D341Med (cell line): ENCODE measurements at regions not wholly inside any gene's neighbourhood (a gene's known extent, or its start where the extent isn't known, plus 50 kb on each side); places are given as distances from the start of the nearest gene placed in this dataset.
"Not testable (repeated sequence)": the region's sequence is repeated elsewhere in the genome, so short reads cannot be mapped to it uniquely, and the experiment has no call there.

Experiments
- DNase-seq: peaks from one replicate; pipeline ENCODE4 v3.0.0; 2012; ENCODE audit warnings: low spot score

DNA sequence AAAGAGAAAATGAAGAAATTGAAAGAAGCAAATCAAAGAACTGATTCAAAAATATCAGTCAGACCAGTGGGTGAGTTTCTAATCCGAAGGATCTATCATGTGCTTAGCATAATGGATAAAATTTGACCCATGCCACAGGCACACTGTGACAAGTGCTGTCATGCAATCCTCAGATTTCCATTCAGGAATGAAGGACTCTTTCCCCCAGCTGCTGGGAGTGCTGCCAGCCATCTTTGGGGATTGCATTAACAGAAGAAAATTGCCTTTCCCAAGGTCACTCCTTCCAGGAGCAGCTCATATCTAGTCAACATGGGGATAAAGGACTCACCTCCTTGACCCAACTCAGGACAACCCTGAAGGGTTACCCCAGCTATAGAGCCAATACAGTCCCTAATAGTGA, 316.7 kb upstream of the TBX18 start:
- no peak for DNase-seq

DNA sequence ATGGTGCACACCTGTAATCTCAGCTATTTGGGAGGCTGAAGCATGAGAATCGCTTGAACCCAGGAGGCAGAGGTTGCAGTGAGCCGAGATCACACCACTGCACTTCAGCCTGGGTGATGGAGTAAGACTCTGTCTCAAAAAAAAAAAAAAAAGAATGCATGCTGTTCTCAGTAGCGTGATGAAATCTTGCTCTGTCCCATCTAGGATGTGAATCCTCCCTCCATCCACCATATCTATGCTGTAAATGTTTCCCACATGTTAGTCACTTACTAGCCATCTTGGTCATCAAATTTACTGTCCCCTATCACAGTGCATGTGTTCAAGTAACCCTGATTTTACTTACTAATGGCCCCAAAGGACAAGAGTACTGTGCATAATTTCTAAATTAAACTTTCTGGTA, 315.4 kb upstream of the TBX18 start:
- no peak for DNase-seq

DNA sequence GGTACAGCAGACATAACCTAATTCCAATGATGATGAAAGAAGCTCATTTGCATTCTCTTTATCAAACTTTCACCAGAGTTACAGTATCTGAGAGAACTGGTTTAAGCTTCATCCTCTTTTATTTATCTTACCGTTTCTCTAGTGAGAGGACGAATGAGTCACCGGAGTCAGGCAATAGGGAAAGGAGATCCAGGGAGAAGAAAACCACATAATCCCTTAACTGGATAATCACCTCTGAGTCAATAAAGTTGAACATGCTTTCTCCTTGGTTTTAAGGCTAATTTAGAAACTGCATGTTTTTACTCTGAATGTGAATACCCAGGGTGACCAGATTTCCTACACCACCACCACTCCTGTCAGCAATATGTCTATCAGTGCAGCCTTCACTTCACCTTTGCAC, 313.7 kb upstream of the TBX18 start:
- no peak for DNase-seq

DNA sequence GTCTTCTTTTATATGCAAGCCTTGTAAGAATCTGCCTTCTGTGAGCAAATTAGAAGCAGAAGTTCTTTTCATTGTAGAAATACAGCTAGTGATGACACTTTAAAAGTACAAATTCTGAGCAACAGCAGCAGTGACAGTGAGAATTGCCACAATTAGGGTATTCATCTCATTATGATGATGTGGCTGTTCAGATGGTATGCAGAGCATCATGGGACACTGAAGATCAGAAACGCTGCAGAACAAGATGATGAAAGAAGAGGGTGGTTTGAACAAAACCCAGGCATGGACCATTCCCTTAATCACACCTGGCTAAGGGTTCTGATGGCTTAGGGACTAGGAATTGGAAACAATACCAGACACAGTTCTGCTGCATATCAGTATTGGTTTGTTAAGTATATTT, 312.7 kb upstream of the TBX18 start:
- no peak for DNase-seq

DNA sequence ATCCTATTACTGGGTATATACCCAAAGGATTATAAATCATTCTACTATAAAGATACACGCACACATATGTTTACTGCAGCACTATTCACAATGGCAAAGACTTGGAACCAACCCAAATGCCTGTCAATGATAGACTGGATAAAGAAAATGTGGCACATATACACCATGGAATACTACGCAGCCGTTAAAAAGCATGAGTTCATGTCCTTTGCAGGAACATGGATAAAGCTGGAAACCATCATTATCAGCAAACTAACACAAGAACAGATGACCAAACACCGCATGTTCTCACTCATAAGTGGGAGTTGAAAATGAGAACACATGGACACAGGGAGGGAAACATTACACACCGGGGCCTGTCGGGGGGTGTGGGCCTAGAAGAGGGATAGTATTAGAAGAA, 307.4 kb upstream of the TBX18 start:
- DNase-seq: not testable (repeated sequence)

DNA sequence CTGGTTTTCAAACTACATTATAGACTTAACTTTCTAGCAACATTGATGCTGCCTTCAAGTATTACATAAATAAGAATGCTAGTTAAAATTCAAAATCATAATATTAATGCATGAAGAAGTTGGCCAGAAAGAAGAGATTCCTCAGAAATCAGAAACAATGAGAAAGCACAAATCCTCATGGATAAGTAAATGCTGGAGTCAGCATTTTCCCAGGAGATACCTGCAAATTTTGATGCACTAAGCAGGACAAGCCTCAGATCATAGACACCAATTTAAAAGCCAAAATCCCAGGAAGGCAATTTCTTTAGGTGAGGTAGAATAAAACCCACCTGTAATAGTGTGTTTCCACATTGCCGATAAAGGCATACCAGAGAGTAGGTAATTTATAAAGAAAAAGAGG, 305.2 kb upstream of the TBX18 start:
- no peak for DNase-seq

DNA sequence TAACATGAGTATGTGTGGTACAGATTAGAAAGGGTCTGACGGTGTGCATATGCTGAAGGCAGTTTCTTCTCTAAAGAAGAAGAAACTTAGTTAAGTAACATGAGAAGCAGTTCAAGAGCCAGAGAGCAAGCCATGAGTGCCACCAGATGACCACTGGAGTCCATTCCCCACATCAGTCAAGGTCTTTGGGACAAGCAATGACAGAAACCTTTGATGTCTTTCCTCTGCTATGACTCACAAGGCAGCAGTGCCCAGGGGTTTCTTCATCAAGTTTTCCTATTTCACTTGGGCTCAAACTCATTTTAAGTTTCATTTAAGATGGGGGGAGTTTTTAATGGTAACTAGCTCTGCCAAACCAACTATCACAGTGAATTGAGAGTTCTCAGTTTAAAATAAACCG, 303.8 kb upstream of the TBX18 start:
- no peak for DNase-seq

DNA sequence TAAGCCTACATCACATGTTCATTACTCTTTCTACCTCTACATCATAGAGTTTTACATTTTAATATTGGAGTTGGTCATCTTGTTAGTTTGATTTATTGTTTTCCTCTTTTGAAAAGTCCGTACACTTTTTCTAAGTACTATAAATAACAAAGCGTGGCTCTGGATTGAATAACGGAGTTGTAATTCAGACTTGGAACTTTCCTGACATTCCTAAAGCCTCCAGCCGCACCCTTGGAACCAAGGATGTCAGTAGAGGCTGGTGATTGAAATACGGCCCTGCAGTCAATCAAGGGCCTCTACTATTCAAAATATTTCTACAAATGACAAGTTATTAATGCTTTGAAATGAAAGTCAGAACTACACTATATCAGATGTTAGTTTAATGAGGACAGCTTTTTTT, 301.9 kb upstream of the TBX18 start:
- no peak for DNase-seq

DNA sequence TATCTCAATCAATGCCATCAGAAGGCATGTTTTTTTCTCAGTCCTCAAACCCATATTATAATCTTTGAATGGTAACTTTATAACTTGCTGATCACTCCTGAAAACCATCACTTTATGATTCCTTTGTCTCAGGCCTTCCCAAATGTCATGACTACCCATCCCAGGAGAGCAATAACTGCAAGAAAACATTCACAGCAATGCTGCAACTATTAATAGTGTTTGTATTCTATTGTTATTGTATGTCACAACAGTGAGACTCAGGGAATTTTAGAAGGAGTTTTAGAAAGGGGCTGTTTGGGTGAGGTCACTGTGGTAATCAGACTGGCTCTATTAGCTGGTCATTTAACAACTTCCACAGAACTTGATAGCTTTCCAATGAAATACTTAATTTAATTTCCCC, 301.4 kb upstream of the TBX18 start:
- DNase-seq: no peak

DNA sequence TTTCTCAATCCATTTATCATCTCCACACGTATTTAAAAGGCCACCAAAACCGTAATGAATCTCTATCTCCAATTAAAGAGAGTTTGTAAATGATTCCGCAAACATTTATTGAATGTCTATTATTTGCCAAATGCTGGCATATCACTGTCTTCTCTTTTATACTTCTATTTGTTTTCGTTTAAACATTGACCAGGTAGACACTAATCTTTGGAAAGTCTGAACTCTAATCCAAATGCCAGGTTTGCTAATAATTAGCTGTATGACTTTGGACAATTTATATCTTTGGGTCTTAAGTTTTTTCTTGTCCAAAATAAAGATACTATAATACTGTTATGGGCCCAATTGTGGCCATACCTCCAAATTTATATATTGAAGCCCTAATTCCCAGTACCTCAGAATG, 299.2 kb upstream of the TBX18 start:
- no peak for DNase-seq

DNA sequence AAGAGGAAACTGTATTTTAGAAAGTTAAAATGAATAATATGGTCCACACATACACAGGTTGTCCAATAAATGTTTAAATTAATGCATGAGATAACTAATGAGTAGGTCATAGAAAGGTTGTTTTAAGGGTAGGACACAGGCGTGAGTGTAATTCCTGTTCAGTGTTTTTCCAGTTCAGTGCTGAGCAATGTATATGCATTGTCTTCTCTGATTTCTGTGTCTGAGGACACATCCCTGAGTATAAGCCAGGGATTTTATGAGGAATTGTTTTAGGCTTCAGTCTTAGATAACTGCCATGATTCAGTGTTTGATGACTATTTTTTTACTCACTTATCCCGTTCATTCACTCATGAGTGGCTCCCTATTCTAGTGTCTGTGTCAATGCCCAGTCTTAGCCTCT, 298.5 kb upstream of the TBX18 start:
- no peak for DNase-seq

DNA sequence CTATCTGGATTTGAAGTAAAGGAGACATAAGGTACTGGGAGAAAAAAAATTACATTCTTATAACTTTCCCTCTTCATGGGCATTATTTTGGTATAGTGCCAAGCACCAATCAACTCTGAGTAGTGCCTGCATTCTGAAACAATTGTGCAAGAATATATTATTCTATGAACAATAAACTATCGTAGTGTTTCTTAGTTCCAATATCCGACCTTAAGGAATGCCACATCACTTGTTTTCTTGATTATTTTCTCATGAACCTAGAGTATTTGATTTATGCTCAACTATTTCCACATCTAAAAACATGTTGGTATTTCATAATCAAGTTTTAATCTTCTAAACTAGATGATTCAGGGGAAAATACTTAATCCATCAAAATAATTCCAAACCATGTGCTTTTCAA, 294.4 kb upstream of the TBX18 start:
- DNase-seq: no peak

DNA sequence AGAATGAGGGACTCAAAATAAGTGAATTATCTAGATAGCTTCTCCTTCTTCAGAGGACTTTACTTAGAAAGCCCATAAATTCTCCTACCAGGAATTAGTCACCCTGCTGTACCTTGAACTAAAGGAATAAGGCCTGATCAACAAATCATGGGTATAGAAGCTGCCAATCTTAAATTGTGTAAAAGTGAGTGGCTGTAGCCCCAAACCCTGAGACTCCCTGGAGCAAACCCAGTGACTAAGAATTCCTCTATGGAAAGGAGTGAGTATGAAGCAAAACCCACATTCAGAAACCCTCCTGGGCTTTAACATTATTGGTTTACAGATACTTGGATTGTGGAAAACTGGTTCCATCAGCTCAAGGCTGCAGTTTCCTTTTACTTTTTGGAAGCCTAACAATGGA, 285.8 kb upstream of the TBX18 start:
- DNase-seq: no peak

DNA sequence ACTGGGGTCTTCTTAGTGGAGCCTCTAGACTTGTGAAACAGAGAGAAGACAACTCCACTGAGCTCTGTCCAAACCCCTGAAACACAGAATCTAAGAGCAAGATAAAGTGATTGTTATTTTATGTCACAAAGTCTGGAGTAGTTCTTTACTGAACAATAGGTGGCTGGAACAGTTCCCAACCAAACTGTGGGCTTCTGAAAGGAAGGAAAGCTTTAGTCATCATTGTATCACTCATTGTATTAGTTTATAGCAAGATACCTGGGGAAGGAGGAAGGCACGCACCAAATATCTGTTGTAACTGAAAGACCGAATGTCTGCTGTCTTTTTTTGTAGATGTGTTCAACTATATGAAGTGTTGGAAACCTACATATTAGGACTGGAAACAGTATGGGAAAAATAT, 284.9 kb upstream of the TBX18 start:
- DNase-seq: no peak

DNA sequence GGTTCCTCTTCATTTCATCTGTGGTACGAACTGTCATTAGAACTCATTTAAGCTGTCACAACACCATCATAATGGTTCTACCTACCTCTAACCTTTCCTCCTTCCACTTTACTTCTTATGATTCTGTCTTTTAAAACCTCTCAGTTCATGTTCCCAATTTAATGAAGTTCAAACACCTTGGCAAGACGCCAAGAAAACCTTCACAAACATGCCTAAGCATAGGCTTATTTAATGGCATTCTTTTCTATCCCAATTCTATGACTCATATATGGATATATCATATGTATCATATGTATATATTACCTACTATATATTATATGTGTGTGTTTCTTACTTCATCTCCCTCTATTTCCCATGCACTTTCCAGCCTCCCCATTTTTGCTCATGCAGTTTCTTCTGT, 283.4 kb upstream of the TBX18 start:
- DNase-seq: no peak

DNA sequence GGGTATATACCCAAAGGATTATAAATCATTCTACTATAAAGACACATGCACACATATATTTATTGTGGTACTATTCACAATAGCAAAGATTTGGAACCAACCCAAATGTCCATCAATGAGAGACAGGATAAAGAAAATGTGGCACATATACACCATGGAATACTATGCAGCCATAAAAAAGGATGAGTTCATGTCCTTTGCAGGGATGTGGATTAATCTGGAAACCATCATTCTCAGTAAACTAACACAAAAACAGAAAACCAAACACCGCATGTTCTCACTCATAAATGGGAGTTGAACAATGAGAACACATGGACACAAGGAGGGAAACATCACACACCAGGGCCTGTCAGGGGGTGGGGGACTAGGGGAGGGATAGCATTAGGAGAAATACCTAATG, 281.4 kb upstream of the TBX18 start:
- DNase-seq: not testable (repeated sequence)

DNA sequence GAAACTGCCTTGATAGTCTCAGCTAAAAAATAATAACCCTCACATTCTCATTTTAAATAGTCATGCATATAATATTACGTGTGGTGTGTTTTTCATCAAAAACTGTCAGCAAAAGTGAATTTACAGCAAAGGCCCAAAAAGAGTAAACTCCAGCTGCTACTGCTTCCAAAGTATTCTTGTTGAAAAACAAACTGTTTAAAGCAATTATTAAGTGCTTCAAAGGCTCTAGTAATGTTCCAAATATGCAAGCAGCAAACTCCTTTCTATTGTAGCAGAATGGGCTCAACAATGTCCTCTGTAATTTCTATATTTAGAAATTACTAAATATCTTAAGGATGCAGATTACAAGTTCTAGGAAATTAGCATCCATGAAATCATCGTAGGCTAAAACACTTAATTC, 280.0 kb upstream of the TBX18 start:
- DNase-seq: no peak

DNA sequence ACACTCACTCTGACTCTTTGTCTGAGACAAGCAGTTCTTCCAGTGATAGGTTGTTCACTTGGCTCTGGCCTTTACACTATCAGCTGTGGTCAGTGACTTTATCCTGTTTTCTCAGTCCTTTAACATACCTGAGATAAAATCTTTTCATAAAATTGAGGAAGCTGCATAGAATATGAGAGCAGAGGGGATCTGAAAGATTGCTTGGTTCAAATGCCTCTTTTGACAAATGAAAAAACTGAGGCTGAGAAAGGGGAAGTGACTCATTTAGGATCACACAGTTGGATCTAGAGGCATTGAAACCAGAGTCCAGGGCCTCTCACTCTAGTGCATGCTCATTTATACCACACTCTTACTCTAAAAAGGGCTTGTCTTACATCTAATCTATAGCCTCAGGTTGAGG, 277.0 kb upstream of the TBX18 start:
- DNase-seq: no peak

DNA sequence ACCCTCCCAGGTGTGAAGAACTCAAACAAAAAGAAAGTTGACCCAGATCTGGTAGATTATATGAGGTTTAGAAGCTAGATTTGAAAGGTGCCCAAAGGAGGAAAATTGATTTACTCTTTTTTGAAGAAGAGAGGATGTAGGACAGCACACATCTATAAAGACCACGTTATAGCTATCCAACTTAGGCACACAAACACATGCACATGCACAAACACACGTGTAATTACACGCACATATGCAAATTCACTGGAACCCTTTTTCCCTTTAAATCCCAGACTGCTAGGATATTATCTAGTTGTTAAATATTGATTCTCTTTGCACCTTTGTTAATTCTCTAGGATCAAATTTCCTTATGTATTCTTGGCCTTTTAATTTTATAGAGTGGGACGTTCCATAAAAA, 272.8 kb upstream of the TBX18 start:
- no peak for DNase-seq

DNA sequence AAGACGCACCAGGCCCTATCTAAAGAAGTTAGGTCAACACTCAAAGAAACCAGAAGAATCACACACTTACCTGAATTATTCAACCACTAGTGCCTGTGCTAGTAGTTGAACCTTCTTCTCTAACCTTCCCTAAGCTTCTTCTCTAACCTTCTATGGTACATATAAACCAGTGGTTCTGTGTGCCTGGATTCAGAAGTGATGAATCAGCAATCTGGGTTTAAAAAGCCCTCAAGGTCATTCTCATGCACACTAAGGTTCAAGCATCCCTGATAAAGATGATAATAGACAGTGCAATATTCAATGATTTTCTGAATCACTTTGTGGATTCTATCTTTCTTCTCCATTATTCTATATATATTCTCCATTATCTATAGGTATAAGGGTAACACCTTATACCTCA, 271.4 kb upstream of the TBX18 start:
- DNase-seq: no peak

DNA sequence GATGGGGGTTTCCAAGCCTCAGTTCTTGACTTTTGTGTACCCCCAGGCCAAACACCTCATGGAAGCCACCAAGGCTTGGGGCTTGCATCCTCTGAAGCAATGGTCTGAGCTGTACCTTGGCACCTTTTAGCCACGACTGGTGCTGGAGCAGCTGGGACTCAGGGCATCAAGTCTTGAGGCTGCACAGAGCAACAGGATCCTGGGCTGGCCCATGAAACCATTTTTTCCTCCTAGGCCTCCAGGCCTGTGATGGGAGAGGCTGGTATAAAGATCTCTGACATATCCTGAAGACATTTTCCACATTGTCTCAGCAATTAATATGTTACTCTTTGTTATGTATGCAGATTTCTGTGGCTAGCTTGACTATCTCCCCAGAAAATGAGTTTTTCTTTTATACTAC, 269.1 kb upstream of the TBX18 start:
- DNase-seq: no peak

DNA sequence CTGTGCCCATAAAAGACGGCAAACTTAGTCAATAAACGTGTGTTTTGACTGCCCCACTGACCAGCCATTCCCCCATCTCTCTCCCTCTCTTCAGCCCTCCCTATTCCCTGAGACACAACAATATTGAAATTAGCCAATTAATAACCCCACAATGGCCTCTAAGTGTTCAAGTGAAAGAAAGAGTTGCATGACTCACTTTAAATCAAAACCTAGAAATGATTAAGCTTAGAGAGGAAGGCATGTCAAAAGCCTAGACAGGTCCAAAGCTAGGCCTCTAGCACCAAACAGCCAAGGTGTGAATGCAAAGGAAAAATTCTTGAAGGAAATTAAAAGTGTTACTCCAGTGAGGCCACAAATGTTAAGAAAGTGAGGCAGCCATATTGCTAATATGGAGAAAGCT, 261.6 kb upstream of the TBX18 start:
- no peak for DNase-seq

DNA sequence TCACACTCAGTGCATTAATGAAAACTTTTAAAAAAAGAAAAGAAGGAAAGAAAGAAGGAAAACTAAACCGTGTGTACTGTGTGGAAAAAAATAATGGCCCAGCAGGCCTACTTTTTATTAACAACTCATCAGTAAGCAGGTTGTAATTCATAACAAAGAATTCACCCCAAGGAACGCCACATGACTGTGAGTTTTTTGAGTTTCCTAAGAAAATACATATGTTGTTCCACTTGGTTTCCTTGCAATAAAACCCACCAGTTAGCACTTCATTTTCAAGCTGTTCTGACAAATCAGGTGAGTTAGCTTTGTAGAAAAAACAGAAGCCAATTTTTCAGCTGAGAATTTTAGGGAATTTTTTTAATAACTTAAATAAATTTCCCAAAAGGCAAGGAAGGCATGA, 259.3 kb upstream of the TBX18 start:
- no peak for DNase-seq

DNA sequence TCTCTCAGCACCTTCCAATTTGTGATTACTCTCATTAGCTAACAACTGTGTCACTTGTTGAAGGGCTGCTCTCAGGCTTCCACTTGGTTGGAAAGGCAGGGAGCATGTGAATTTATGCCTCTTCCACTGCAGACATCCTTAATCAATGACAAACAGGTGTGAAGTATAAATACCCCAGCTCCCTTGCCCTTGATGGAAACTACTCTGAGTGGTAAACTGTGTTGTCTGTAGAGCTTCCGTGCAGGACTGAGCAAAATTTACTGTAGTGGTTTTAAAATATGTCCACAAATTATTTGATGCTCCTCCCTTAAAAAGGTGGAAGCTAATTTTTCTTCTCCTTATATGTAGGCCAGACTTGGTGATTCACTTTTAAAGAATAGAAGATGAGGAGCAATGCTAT, 253.0 kb upstream of the TBX18 start:
- DNase-seq: no peak

DNA sequence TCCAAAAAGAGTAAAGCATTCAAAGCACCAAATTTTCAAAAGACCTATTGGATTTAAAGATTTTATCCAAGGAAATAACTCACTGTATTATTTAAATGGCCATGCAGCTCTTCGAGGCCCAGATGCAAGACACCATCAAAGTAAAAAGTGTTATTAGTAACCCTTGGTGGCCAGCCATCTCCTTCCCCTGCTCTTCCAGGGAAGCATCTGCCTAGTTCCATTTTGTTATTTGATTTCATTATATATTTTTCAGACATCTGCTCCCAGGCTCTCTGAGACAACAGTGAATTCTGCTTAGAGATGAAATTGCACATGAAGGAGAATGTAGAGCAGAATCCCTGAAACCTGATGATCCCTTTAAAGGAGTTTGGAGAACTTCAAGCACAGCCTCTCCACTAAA, 252.3 kb upstream of the TBX18 start:
- DNase-seq: no peak
